ENCODE measurements at regions not wholly inside any gene's neighbourhood (a gene's known extent, or its start where the extent isn't known, plus 50 kb on each side); places are given as distances from the start of the nearest gene placed in this dataset.

DNA sequence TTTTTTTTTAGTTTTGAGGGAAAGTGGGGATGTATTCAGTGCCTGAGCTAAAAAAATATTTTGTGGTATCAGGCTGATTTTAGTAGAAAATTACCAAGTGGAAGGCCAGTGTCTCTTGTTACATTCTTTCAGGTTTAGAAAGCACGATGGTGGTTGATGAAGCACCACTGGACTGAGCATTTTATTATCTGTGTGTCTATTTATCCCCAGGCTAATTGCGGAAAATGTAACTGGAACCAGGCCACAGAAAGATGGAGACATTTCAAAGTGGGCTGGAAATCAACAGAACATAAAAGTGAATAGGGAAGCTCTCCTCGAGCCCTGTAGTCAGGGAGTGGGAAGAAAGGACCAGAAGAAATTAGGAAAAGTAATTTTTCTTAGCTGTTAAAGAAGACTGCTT is 261.0 kb downstream of the STK31 start:
- DNase-seq (ENCODE audit: low spot score): no peak
- no peak for FAIRE-seq

DNA sequence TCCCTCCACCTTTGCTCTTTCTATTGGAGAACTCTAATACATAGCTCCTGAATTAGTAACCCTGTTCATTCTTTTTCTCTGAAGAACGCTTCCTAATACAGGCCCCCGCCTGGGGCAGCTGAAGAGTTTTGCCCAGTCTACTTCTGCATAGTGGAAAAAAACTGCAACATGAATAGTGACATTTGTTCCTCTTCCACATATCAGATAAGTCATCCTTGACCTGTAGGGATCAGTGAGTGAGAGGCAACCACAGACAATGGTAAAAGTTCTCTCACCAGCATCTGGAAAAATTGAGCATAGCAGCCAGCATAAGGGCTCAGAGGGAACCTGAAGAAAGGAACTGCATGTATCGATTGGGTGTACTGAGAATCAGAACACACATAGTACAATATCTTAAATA is 262.0 kb downstream of the STK31 start:
- FAIRE-seq (no peak), DNase-seq (ENCODE audit: low spot score) (no peak)

DNA sequence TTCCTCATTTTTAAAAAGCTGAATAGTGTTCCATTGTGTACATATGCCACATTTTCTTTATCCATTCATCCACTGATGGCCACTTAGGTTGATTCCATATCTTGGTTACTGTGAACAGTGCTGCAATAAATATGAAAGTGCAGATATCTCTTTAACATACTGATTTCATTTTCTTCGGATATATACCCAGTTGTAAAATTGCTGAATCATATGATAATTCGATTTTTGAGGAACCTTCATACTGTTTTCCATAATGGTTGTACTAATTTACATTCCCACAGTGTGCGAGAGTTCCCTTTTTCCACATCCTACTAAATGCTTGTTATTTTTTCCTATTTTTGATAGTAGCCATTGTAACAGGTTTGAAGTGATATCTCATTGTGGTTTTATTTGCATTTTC is 263.2 kb downstream of the STK31 start:
- DNase-seq (ENCODE audit: low spot score): no peak
- no peak for FAIRE-seq

DNA sequence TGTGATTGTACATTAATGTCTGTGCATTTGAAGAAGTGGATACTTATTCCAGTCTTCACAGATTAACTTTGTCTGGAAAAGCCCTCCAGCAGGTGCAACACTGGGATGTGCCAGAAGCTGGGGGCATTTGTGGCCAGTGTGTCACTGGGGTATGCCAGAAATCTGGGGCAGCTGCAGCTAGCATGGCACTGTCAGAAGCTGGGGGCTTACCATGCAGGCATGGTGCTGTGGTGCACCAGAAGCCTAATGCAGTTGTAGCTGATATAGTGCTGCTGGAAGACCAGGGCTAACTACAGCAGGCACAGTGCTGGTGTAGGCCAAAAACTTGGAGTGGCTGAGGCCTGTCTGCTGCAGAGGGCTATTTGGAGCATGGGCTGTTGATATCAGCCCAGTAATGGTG is 270.1 kb downstream of the STK31 start:
- DNase-seq (ENCODE audit: low spot score) (no peak), FAIRE-seq (no peak)

DNA sequence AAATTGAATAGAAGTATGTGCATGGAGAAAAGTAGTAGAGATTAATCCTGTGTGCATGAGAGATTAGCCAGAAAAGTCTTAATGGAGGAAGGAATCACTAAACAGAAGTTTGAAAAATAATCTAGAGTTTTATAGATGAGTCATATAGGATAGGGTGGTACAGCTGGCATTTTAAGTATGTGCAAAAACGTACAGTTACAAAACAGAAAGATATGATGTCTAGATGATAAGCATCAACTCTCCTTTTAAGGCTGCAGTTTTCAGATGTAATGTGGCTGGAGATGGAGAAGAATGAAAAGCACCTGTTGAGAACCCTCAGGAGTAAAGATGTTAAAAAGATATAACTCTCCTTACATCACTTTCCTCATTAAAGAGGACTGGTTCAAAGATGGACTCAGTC is 271.3 kb downstream of the STK31 start:
- FAIRE-seq (no peak), DNase-seq (ENCODE audit: low spot score) (no peak)

DNA sequence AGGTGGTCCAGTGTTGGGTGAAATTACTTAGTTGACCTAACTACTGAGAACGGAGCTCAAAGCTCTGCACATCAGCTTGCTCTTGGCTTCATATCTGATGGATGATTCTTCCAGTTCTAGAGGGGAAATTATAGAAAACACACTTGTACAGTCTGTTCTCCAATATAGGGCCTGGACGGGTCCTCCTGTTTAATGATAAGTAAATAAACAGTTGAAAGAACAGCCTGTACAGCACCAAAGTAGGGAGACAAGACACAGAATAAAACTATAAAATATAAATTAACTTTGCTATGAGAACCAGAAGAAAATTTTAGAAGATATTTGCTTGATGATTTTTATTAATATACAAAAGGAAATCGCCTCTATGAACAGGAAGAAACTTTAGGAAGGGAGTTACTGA is 271.7 kb downstream of the STK31 start:
- DNase-seq (ENCODE audit: low spot score): no peak
- FAIRE-seq: no peak

DNA sequence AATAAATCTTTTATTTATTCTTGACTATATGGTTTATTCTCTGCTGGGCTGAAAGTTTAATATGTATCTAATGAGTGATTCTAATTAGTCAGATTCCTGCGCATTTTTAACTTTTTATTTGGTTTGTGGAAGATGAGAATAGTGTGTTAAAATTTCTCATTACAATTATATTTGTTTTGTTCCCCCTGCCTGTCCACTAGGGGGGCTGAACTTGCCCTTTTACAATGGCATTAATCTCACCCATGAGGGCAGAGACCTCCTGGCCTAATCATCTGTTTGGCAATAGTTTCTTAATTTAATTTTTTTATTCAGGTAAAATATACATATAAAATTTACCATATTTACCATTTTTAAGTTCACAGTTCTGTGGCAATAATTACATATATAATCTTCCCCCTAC is 278.5 kb upstream of the NPY start:
- no peak for FAIRE-seq

DNA sequence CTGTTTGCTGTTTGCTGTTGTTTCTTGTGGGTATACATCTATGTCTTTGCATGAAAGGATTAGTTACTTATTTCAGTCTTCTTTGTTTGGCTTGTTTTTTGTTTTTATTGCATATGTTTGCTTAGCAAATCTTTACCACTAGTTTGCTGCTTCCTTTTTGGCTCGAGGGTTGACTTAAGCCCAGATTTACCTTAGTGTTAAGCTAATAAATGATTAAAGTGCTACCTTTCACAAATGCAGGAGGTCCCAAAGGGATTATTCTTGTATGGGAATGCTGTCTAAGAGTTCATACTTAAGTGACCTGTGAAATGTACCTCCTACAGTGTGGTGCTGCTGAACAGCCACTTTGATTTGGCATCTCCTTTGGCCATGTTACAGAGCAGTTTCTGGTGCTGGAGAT is 273.5 kb upstream of the NPY start:
- FAIRE-seq: no peak
- no peak for DNase-seq (ENCODE audit: low spot score)

More for the DNA sequence above, 278.5 kb upstream of the NPY start:
- DNase-seq (ENCODE audit: low spot score): no peak

DNA sequence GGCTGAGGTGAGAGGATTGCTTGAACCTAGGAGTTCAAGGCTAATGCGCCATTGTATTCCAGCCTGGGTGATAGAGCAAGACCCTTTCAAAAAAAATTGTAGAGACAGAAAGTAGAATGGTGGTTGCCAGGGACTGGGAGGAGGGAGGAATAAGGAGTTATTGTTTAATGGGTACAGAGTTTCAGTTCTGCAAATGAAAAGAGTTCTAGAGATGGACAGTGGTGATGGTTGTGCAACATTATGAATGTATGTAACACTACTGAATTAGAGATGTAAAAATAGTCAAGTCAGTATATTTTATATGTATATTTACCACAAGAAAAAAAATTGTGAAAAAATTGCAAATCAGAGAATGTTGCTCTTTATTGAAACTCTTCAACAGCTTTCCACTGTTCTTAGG is 266.5 kb upstream of the NPY start:
- FAIRE-seq: no peak
- no peak for DNase-seq (ENCODE audit: low spot score)

DNA sequence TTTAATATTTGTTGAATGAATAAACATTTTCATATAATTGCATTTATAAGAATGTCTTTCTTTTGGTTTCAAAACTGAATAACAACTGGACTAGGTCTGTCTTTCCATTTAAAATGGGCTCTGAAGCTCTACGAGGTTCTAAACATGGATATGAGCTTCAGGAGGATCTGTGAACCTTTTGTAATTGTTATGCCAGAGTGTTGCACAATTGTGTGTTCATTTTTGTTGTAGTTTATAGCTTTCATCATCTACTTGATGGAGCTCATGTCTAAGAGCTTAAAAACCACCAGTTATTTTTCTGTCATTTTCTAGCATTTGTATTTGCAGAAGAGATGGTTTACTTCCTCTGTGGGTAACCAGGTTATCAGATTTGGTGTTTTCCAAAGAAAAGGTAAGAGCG is 265.7 kb upstream of the NPY start:
- DNase-seq (ENCODE audit: low spot score): no peak
- FAIRE-seq: no peak

DNA sequence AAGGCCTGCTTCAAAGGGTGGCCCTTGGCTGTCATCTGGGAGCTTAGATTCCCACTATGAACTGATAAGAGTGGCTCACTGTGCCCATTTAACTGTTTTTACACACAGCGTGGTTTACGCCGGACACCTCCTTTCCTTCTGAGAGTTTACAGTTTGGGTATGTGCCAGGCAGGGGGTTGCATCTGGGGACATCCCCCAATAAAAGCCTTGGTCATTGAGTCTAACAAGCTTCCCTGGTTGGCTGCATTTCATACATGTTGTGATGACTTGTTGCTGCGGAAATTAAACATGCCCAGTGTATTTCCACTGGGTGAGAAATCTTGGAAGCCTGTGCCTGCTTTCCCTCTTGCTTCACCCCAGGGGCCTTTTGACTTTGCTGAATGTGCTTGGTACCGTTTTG is 264.1 kb upstream of the NPY start:
- FAIRE-seq: no peak
- no peak for DNase-seq (ENCODE audit: low spot score)

DNA sequence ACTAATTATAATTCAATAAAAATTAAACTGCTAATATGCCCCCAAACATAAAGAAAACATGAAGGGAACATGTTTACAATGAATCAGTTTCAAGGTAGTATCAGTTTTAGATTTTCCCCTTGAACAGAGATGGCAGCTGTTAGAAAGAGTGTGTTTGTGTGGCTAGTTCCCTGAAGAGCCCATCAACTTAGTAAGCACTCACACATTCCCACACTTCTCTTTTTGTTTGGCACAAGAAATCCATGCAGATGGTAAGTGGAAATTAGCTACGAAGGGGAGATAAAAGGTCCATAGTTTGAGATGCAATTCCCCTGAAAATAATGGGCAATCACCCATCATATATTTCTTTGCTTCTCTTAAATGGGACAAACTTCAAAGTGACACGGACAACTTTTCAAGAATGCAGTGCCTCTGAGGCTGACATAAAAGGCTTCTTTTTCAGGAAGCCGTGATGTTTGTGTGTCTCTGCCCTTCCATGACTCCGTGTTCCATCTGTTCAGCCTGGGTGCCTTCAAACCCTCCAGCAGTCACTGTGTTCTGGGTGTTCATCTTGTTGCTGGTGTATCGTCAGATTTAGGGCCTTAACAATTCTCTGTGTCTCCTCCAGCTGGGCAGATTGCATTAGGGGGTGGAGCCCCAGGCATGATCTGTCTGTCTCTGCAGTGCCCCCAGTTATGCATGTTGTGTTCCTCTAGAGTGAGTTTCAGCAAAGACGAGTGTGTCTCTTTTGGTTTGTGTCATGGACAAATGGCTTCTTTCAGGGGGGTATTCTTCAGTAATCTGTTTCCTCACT is 259.5 kb upstream of the NPY start:
- FAIRE-seq (no peak), DNase-seq (ENCODE audit: low spot score) (no peak)

DNA sequence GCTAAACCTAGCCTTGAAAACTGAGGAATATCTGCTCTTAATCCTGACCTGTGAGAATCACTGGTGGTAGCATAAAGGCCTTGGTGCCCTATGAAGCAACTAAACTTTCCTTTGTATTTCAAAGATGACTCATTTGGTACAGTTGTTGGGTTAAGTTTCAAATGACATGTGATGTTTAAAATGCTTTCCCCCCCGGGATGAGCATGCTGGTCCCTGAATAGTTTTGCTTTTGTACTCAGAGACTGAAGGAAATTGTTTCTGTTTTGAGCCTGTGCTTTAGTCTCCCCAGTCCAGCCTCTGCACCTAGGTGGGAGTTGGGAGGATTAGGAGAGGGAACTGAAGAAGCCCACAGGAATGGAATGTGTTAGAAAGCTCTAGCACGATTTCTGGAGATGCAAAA is 258.9 kb upstream of the NPY start:
- DNase-seq (ENCODE audit: low spot score) (no peak), FAIRE-seq (no peak)

DNA sequence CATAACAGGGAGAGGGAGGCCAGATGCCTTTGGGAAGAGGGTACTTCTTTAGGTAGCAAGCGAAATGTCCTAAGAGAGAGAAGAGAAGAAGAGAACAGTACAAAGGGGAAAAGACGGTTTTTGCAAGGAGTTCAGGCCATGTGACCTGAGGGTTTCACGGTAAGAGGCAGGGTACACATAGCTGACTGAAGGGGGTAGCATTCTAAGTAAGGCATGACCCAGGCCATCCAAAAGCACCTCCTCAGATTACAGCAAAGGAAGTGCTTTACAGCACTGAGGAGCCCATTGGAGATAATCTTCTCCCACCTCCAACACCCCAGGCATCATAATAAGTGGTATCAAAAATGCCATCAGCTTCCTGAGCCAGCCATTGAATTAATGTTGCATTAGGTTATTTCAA is 258.2 kb upstream of the NPY start:
- DNase-seq (ENCODE audit: low spot score) (no peak), FAIRE-seq (no peak)

DNA sequence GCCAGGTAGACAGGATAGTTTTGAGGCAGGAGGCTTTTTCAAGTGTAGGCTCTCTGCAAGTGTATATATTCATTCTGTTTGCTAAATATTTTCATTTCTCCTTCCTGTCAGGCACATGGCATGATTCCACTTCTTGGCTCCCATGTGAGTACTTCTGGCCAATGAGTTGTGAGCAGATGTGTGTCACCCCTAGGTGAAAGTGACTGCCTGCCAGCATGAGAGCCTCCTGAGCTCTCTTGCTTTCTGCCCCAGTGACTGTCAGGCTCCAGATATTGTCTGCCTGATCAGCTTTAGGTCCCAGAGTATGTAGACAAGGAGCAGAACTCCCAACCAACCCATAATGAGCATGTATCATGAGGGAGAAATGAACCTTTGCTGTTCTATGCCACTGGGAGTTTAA is 257.6 kb upstream of the NPY start:
- FAIRE-seq (no peak), DNase-seq (ENCODE audit: low spot score) (no peak)

DNA sequence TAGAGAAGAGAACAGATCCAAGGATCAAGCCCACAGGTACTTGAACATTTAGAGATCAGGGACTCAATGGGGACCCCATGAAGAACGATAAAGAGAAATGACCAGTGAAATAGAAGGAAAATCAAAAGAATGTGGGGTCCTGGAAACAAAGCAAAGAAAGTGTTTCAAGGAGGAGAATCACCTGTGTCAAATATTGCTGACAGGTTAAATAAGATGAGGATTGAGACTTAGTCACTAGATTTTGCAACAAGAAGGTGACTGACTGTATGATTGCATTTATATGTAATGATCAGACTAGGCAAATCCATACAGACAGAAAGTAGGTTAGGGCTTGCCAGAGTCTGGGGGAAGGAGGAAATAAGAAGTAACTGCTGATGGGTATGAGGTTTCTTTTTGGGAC is 254.9 kb upstream of the NPY start:
- no peak for DNase-seq (ENCODE audit: low spot score)
- FAIRE-seq: no peak

DNA sequence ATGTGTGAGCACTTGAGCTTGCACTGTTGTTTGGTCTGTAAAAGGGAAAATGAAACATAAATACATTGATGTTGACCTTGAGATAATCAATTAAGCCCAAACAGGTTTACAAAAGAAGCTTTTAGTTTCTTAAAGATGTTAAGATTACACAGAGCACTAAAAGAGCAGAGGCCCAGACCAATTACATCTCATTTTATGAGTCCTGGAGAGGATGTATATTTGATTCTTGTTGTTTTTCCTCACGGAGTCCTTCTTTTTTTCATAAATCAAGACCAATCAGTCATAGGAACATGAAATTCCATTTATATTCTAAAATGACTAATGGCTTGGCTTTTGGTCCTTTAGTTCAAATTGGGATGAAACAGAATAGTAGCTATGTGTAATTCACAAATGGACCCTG is 249.7 kb upstream of the NPY start:
- FAIRE-seq: no peak
- DNase-seq (ENCODE audit: low spot score): no peak

DNA sequence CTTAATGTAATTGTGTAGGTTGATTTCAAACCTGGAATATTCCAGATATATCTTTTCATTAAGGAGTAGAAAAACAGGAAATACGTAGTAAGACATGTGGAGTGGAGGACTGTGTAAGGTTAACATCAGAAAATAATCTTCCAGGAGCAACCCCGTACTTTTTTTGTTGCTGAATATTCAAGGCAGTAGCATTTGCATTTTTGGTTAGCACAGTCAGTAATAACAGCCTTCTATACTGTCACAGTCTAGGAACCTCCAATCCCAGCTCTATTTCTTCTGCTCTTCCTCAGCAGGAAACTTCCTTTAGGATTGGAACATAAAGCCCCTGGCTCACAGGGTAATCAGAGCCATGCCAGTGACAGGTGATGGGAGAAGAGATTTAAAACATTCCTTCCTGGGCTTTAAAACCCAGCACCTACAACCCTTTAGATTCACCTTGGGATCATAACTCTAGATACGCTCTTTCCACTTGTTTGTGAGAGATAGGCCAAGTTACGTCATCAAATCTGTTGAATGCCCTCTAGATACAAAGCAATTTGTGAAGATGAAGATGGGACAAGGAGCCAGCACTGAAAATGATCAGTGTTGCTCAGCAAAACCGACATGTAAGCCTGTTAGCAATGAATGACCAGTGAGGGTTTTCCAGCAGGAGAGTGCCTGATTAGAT is 248.5 kb upstream of the NPY start:
- FAIRE-seq: no peak
- DNase-seq (ENCODE audit: low spot score): no peak

DNA sequence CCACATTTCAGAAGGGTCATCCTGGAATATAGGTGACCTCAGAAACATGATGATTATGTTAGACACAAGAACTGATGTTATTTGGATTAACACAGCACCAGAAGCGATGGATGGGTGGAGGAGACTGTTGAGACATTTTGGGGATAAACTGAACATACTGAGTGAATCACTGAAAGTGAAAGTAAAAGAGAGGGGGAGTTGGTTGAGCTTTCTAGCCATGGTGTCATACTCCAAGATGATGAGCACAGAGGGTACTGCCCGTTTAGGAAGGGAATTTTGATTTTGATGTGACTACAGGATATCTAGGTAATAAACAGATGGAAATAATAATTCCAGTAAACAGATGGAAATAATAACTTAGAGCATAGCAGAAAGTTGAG is 248.0 kb upstream of the NPY start:
- FAIRE-seq: no peak
- no peak for DNase-seq (ENCODE audit: low spot score)

DNA sequence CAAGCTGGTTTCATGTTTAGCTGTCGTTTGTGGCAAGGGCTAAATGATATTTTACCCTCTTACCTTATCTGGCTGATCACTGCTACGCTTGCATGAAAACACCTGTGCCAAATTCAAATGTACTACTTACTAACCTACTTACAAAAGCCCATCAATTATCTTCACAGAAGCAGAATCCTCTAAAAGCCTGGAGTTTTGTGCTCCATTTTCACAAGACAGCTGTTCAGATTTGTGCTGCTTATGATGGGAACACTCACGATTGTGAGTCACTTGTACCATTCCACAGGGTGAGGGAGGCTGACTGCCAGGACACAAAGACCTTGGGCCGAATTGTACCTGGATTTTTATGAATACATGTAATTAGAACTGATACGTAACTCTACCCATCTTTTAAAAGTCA is 245.0 kb upstream of the NPY start:
- no peak for DNase-seq (ENCODE audit: low spot score)
- no peak for FAIRE-seq

DNA sequence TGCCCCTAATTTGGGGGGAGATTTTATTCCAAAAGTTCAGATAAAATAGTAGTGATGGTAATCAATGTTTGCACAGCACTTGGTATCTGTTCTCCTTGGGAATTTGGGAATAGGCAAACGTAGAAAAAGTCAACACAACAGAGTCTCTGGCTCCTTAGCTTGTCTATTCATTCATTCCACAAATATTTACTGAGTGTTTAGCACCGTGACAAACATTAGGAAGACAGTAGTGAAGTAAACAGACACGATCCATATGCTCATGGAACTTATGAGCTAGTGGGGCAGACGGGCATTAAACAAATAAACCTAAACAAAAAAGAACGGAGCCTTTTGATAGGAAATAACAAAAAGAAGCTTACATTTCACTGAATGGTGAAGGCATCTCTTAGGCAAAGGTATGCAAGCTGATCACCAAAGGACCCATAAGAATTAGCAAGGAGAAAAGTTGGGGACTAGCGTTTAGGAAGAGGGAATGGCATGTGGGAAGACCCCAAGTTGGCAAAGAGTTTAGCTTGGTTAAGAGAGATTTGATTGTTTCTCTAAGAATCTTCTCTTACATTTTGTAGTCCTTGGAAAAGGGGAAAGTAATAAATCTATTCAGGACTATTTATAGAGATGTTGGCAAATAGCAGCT is 243.9 kb upstream of the NPY start:
- DNase-seq (ENCODE audit: low spot score) (no peak), FAIRE-seq (no peak)

DNA sequence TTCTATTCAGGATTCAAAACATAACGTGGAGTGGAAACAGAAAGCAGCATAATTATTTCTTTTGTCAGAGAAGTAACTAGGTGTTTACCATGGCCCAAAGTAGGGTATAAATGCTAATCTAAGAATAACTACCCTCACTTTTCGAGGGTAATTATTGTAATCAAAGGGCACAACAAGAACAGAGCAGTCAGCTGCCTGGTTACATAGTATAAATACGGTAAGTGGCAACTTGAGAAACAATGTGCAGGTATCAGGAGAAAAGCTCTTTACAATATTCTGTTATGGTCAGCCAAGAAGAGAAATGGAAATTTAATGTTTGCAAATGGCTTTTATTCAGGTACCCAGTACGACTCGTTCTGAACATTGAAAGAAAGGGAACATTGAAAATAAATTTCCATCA is 242.0 kb upstream of the NPY start:
- FAIRE-seq (no peak), DNase-seq (ENCODE audit: low spot score) (no peak)

DNA sequence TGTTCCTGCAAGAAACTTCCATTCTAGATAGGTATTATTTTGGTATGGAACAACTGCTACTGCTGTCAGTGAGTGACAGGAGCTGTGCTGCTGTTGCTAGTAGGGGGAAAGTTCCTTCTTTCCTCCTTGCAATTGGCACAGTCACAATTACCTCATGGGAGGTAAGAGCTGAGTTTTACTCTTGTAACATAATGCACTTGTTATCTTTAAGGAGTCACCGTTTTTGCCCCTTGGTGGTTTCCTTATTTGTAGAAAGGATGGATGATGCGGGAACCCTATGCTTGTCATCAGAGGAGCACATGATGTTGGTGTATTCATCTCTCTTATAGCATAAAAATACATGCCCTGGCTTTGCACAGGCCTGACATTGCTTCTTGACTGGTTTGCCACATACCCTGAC is 234.7 kb upstream of the NPY start:
- no peak for DNase-seq (ENCODE audit: low spot score)

More for the DNA sequence above, 234.7 kb upstream of the NPY start:
- FAIRE-seq: no peak
